LNCAP (cell line): ENCODE measurements at regions not wholly inside any gene's neighbourhood (a gene's known extent, or its start where the extent isn't known, plus 50 kb on each side); places are given as distances from the start of the nearest gene placed in this dataset.

Experiments
- CTCF ChIP-seq: fragments of 450-650 bp; IDR thresholded peaks from 2 replicates; pipeline ENCODE4 v1.5.1; 2017; ENCODE audit warnings: mild to moderate bottlenecking

- no peak for TF ChIP-seq CTCF
Observed at GRCh38 chr5:128850049-128850448, 115.2 kb upstream of the SLC27A6 start.

GRCh38 chr5:128854931-128855330 is 110.4 kb upstream of the SLC27A6 start:
- no peak for TF ChIP-seq CTCF

GRCh38 chr5:128857076-128857677 is 108.1 kb upstream of the SLC27A6 start:
- no peak for TF ChIP-seq CTCF

GRCh38 chr5:128858995-128859394 is 106.3 kb upstream of the SLC27A6 start:
- TF ChIP-seq CTCF, result no peak

- no peak for TF ChIP-seq CTCF
Observed at GRCh38 chr5:128869970-128870369, 95.3 kb upstream of the SLC27A6 start.

- no peak for TF ChIP-seq CTCF
Observed at GRCh38 chr5:128870373-128870772, 94.9 kb upstream of the SLC27A6 start.

GRCh38 chr5:128870923-128871322 is 94.4 kb upstream of the SLC27A6 start:
- TF ChIP-seq CTCF, result no peak
